Hematopoietic multipotent progenitor cell treated with erythropoietin and hydrocortisone succinate and interleukin-3 and kit ligand, for 17 days (in vitro differentiated cells): ENCODE measurements at regions not wholly inside any gene's neighbourhood (a gene's known extent, or its start where the extent isn't known, plus 50 kb on each side); places are given as distances from the start of the nearest gene placed in this dataset.
A peak's percentile ranks its signal among the peaks of the same experiment; 100 is the strongest.

ENCODE experiments used
- DNase-seq: peaks from one replicate; pipeline ENCODE4 v3.0.0-alpha.2; 2015; ENCODE audit warnings: low spot score

DNA sequence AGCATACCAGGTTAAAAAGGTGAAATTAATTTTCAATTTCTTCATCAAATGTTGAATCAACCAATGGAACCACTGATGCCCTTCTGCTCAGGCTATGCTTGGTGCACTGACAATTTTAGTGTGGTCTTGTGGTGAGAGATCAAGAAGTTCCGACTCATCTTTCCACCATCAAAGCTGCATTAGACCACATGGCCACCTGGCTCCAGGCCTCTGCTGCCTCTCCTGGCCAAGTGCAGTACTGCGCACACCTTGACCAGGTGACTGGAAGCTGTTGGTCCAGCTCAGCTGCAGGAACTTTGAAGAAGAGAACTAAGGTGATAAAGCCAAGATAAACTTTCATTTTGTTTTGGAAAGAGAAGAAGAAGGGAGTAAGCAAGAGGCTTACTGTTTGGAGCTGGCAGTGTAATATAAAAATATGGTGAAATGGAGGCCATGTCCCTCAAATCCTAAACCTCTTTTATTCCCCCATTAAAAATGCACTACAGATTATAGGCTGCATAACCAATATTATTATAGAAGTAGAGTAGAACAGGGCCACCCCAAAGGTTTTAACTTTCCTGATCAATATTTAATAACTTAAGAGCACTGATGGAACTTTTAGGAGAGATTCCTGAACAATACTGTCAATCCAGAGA lies 315.5 kb upstream of the C9orf72 start:
- DNase-seq, result peak; percentile 11

DNA sequence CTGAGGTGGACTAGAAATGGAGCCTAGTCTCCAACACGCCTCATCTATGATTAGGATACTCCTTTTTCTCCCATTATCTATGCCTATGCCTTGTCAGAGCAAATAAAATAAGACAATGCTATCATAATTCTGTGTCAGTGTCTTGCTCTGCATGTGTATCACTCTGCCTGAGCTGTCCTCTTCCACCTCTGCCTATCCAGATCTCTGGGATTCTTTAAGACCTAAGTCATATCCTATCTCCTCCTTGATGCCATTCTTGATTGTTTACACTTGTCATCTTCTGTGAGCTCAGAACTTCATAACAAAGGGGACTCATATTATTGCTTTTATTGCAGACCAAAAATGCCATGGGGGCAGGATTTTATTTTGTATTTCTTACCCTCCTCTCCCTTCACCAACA lies 351.2 kb upstream of the C9orf72 start:
- no peak for DNase-seq

DNA sequence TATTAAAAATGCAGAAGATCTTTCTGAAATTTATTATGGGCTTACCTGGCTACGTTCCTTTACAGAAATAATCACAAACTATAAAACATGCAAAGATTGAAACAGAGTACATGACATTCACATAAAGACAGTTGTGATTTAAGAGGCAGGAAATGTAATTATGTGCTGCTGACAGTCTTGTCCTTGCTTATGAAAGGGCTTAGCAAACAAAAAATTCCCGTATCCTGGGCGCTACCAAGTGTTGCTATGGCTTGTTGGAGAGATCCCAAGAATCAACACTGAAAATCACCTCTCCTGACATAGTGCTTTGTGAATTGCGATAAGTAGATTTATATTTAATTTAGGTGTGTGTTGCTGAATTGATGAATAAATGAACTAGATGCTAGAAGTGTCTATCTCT lies 352.5 kb upstream of the C9orf72 start:
- no peak for DNase-seq

DNA sequence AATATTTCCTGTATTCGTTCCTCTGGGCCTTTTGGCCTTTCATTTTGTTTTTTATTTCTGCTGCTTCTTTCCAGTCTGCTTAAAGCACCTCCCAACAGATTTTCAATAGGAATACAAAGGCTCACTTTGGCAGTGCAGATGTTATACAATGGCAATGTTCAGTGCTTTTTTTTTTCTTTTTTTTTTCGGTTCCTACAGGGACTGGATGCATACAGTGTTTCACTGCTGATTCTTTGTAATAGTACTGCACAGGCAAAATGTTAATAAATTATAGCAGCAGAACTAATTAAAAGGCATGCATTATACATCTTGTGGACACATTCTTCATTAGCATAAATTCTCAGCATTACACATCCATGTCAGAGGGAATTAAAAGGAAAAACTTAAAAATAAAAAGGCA lies 356.6 kb upstream of the C9orf72 start:
- no peak for DNase-seq

DNA sequence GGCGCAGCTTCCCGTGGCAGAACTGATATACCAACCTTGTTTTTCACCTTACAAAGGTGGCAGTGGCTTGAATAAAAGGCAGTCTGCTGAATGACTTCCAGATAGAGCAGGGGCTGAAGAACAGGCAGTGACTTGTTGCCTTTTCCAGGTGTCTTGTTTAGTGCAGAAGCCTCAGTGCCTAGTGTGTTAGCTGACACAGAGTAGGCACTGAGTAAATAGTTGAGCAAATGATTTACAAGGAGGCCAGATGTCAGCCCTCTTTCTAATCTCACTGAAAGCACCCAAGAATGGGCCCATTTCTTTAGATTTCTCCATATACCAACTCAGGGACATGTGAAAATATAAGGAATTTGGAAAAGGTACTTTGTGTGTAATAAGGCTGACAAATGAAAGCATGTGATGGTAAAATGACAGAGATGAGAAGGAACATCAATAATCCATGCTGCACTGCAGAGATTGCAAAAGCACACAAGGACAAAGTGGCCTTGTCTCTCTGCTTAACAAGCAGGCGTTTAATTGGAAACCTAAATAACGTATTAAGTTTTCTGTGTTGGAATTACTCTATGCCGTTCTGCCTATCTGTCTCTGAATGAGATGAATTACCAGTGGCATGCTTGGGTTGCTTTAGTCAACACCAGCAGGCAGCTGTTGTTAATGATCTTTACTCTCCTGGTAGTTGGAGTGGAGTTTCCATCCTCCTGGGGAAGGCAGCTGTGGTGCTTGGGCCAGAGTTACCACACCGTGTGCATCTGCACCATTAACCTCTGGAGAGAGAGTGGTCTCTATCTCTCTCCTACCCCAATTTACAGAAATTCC lies 360.1 kb upstream of the C9orf72 start:
- DNase-seq, result no peak

DNA sequence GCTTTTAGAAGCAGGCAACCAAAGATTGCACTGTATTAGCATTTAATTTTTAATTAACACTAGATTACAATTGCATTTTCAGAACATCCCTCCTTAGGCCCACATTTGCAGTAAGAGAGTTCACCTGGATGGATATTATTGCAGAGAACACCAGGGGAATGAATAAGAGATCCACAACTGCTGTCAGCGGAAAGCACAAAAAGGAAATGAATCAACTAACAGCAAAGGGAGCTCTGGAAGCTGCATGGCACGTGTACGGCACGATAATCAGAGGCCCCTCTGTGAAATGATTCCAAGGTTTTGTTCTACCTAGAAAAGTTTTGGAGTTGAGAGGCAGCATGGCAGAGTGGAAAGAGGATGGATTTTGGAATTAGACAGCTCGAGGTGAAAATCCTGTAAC lies 361.2 kb upstream of the C9orf72 start:
- no peak for DNase-seq

DNA sequence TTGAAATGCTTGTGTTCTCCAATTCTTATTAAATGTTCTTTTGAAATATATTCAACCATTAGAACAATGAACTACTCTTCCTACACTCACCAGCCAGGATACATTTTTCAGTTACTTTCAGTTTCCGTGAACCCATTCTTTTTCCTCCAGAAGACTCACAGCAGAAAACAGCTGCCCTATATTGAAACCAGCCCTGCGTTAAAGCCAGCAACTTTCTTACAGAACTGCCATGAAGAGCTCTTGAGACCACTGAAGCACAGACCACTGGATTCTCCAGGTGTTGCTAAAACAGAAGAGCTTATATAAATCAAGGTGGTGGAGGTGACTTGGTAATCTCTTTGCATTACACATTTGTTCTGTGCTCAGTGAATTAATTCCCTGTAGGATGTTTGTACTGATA lies 365.9 kb upstream of the C9orf72 start:
- DNase-seq, result no peak

DNA sequence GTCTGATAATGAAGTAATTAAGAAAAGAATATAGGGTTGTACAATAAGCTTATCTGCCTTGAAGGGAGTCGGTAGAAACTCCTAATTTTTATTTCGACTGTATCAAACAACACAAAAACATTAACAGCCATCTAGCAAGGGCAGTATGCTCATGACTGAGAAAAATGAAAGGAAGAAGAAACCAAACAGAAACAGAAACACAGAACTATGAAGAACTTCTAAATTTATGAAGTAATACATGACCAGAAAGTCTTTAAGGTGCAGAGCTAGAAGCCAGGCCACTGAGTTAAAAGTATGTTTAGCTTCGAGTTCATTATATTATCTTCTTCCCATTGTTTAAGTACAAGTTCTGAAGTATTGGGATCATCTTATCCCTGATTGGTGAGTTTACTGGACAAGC lies 367.3 kb upstream of the C9orf72 start:
- DNase-seq, result no peak

DNA sequence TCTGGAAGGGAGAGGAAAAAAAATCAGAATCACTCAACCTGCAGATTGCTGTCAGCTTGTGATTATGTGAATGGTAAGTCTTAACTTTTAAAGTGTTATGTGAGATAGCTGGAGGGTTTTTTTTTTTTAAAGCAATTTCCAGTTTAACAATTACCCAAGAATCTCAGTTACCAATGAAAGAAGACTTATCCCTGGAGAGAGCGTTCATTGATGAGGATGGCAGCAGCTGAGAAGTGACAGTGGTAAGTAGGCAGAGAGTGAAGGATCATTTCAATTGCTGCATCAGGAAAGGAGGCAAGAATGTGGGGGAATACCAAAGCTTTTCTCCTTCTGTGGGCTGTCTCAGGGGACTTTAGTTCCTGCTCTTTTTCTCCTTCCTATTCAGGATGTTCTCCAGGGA lies 370.2 kb upstream of the C9orf72 start:
- DNase-seq, result no peak

DNA sequence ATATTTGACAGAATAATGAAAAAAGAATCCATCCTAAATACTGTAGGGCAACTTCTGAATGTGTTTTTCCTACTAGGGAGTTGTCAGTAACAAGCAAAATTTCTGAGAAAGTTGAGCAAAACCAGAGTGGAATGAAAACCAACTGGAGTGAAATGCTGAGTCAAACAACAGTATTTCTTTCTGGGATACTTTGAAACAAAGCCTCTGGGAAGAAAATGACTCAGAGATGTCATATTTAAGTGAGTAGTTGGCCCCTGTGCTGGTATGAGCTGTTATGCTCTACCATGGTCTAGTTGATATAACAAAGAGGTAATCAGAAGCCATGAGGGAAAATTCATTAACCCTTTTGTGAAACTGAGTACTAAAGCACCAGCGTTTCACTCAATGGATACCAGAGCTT lies 372.1 kb upstream of the C9orf72 start:
- no peak for DNase-seq

DNA sequence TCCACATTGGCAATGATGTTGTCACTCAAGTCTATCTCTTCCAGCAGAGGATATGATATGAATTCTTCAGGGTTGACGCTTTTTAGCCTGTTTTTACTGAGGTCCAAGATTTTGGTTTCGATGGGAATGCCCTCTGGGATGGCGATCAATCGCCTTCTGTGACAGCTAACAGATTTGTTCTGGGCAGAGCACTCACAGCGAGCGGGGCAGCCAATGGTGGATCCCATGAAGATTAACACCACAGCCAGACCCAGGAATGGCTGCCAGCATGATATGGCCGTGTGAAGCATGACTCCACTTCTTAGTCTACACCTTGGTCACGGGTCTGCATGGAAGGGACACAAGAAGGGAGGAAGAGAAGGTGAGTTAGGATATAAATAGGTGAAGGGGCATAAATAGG lies 377.1 kb upstream of the C9orf72 start:
- DNase-seq, result no peak

DNA sequence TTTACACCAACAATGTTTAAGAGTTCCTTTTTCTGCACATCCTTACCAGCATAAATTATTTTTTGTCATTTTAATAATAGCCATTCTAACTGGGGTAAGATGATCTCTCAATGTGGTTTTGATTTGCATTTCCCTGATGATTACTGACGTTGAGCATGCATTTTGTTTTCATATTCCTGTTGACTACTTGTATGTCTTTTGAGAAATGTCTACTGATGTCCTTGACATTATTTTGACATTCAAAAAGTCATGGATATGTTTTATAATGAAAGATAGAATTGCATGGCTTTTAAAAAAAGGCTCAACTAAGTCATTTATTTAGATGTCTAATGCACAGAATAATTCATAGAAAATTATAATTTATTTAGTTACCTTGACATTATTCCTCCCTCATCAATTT lies 381.6 kb upstream of the C9orf72 start:
- no peak for DNase-seq

DNA sequence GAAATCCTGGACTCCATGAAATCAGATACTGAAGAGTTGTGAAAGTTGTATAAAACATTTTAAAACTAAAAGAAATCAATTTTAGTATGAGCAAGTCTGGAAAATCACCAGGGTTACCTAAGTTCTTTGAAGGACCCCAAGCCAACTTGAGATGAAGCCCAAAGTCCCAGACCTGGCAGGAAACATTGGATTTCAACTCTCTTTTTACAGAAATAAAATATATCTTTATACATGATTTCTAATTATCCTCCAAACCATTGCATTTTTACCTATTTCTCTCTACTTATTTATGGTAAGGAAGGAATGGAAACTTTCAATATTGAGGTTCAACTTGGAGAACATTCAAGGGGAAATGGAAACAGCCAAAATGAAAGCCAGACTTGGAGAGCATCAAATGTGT lies 390.6 kb upstream of the C9orf72 start:
- DNase-seq, result no peak

DNA sequence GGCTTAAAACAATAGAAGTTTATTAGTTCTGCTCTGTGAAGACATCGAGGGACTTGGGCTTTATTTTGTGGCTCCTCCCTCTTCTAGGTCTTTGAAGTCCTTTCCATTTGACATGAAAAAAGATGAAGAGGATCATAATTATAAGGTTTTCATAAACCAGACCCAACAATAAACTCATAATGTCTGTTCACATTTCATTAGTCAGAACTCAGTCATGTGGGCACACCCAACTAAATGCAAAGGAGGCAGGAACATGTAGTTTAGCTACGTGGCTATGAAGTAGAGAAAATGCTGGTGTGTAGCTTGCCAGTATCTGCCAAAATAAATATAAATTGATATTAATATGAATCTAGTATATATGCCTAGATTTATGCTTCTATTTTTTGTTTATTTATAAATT lies 393.9 kb upstream of the C9orf72 start:
- DNase-seq, result no peak

DNA sequence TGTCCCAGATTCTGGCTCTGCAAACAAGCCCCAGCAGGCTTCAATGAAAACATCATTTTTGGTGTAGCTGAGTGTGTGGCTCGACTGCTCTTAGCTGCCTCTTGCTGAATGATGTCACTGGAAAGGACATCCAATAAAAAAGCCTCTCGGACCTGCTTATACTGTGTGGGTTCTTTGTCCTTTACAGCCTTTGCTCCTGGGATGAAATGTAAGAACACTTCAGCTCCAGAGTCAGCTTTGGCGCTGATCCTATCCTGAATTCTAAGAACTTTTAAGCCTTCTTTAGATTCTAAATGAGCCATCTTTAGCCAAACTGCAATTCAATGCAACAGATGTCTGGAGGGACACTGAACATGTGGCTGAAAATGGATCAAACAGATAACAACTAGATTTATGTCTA lies 404.6 kb upstream of the C9orf72 start:
- no peak for DNase-seq

DNA sequence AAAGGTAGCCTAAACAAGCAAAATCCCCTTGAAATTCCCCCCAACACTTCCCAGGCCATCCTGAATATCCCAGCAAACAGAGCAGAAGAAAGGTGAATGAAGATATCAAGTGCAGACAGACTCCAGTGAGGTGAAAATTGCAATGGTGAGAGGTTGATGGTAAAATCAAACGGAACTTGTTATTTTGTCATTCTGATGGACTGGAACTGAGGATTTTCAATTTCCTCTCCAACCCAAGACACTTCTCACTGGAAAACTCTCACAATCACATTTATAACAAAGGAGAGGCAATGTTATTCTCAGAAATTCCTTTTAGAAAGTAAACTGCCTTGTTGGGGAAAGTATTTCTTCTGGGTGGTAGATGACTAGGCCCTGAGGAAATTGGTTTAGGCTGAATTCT lies 412.4 kb upstream of the C9orf72 start:
- no peak for DNase-seq

DNA sequence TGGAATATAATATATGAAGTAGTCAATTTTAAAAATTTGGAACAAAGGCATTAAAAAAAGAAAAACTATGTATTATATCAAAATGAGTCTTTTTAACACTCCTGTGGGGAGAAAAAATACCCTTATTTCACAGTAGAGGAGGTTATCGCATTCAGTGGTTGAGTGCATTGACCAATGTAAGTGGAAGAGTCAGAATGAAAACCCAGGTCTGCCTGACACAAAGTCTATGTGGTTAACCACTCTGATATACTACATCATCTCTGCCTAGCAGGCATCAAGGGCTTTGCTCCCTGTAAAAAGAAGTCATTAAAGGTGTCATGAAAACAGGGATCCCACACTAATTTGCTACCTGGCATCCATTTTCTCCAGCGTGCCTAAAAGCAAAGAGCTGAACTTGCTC lies 417.2 kb upstream of the C9orf72 start:
- DNase-seq, result no peak

DNA sequence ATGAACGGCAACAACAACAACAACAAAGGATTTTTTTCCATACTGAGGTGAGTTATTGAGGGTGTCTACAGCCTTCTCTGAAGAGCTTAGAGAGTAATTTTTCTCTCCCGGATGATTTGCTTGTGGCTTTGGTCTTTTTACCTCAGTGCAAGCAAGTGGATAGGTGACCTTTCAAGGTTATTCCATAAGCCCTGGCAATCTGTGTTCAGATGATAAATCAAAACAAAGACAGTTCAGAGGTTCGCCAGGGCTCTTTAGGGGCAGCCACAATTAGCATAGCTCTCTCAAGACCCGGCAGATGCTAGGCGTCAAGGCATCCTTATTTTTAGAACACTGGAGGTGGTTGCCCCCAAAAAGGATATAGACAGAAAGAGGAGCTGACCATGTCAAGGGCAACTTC lies 417.9 kb upstream of the C9orf72 start:
- DNase-seq, result no peak

DNA sequence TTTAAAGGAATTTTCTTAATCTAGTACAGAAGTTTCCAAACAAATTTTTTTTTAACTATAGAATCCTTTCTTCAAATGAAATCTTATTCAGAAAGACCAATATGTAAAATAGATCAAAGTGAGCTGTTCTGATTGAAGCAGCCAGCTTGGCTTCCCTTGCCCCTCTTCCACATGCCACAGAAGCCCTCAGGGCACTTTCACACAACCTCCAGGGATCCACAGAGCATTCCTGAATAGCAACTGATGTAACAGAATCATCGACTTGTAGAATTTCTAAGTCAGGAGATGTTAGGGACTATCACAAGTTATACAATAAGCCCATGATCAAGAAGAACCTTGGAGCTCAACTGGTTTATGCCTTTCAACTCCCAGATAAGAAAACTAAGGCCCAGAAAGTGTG lies 427.8 kb upstream of the C9orf72 start:
- no peak for DNase-seq

DNA sequence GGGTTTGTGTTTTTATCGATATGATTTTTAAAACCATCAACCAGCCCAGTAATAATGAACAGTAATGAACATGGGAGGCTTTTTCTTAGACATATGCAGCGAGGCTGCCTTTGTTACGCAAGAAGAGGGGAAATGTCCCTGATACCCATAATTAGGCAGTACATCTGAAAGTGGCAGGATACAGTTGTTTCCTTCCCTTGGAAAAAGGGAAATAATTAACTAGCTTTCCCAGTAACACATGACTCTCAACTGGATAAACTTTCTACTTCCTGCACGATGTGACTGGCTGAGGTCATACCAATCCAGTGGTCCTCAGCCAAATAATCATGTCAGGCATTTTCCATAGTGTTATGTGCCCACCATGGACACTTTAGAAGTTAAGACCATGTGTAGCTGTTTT lies 431.6 kb upstream of the C9orf72 start:
- no peak for DNase-seq

DNA sequence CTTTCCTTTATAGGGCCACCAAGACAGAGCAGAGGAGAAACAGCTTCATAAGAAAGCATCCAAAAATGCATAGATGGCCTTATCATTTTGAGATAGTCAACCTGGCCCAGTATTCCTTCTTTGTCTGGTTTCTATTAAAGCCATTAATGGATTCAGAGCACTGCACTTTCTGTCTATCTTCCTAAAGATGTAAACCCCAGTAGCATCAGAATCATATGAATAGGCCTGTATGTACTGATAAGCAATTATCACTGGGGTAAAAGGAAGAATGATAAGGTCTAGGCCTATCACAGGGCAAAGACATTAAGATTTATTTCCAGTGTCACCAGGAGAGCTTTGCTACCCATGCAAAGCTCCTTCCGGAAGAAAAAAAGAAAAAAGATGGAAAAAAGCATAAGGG lies 432.5 kb upstream of the C9orf72 start:
- no peak for DNase-seq

DNA sequence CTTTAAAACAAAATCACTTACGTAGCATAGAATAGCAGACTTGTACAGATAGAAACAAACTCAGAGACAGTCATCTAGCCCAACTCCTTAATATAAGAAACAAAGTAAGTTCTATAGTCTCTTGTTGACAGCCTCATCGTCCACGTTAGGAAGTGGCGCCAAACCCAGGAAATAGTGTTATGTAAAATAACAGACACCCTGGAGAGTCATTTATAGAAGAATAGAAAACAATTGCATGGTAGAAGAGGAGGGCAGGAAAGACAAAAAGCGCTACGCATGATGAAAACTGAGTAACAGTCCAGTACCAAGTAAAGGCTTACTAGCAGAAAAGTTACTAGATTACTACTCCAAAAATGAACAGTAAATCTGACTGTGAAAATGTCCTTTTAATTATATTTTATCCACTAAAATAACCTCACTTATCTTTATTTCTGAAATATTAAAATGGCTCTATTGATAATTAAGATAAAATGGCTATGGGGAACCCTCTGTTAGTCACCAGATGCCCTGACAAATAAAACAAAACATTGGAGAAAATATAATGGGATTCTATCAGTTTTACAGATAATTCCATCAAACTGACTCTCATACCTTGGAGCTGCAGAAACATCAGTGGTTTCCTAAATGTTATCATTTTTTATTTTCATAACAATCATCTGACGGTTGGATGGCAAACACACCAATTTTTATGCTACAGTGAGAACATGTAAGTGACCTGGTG lies 434.0 kb upstream of the C9orf72 start:
- no peak for DNase-seq

DNA sequence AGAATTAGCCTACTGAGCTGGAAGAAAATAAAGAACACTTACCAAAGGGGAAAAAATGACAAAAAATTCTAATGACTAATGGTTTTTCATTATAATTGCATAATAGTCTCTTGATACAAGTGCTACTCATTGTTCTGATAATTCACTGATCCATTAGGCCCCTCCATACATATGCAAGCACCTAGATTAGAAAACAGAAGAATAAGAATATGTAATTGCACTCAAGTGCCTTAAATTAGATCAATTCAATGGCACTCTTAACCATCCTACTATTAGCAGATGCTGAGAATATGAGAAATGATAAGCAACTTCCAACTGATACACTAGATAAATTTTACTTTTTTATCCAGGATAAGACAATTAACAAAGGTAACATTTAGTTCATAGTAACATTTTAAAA lies 440.9 kb upstream of the C9orf72 start:
- DNase-seq, result no peak
